ENCODE measurements at regions not wholly inside any gene's neighbourhood (a gene's known extent, or its start where the extent isn't known, plus 50 kb on each side); places are given as distances from the start of the nearest gene placed in this dataset.

- DNase-seq (no peak), ATAC-seq (no peak)
- intact Hi-C loops (cut with DNase I), result no loop called here
- WGBS, result 89% methylated on average over 4 of the region's 4 CpGs
- no peaks in the 10 kb centered on the region for H3K9me3 ChIP-seq (ENCODE audit: control insufficient read depth, low read length)
- no peak overlapping the region for H3K27ac ChIP-seq (ENCODE audit: low read length)
- no peaks in the 10 kb centered on the region for H3K4me1 ChIP-seq (ENCODE audit: control insufficient read depth, insufficient read depth, low read length)
- H3K4me3 ChIP-seq (ENCODE audit: low read length), result no peak overlapping the region
- no peaks in the 10 kb centered on the region for H3K27me3 ChIP-seq (ENCODE audit: control insufficient read depth, insufficient read depth)
Measured at GRCh38 chr10:8766899-8767298, 712.4 kb downstream of the GATA3 start.

GRCh38 chr10:8767591-8767990, 713.1 kb downstream of the GATA3 start:
- 75% methylated on average over 5 of the region's 5 CpGs for WGBS
- ATAC-seq, result no peak
- no peaks in the 10 kb centered on the region for H3K4me1 ChIP-seq (ENCODE audit: control insufficient read depth, insufficient read depth, low read length)
- no peaks in the 10 kb centered on the region for H3K9me3 ChIP-seq (ENCODE audit: control insufficient read depth, low read length)
- no peak for DNase-seq
- H3K27ac ChIP-seq (ENCODE audit: low read length), result no peak overlapping the region
- no peak overlapping the region for H3K4me3 ChIP-seq (ENCODE audit: low read length)
- H3K27me3 ChIP-seq (ENCODE audit: control insufficient read depth, insufficient read depth), result no peaks in the 10 kb centered on the region
- intact Hi-C loops (cut with DNase I), result no loop called here

GRCh38 chr10:8768341-8768740, 713.9 kb downstream of the GATA3 start:
- no peaks in the 10 kb centered on the region for H3K27me3 ChIP-seq (ENCODE audit: control insufficient read depth, insufficient read depth)
- DNase-seq (no peak), ATAC-seq (no peak)
- no peaks in the 10 kb centered on the region for H3K4me1 ChIP-seq (ENCODE audit: control insufficient read depth, insufficient read depth, low read length)
- H3K9me3 ChIP-seq (ENCODE audit: control insufficient read depth, low read length), result no peaks in the 10 kb centered on the region
- intact Hi-C loops (cut with DNase I), result no loop called here
- no peak overlapping the region for H3K4me3 ChIP-seq (ENCODE audit: low read length)
- no peak overlapping the region for H3K27ac ChIP-seq (ENCODE audit: low read length)

- H3K27me3 ChIP-seq (ENCODE audit: control insufficient read depth, insufficient read depth), result no peaks in the 10 kb centered on the region
- no peaks in the 10 kb centered on the region for H3K4me1 ChIP-seq (ENCODE audit: control insufficient read depth, insufficient read depth, low read length)
- no peak overlapping the region for H3K4me3 ChIP-seq (ENCODE audit: low read length)
- H3K9me3 ChIP-seq (ENCODE audit: control insufficient read depth, low read length), result no peaks in the 10 kb centered on the region
- H3K27ac ChIP-seq (ENCODE audit: low read length), result no peak overlapping the region
- 68% methylated on average over 3 of the region's 3 CpGs for WGBS
- no peak for DNase-seq
- intact Hi-C loops (cut with DNase I), result no loop called here
- no peak for ATAC-seq
Measured at GRCh38 chr10:8768852-8769251, 714.4 kb downstream of the GATA3 start.

GRCh38 chr10:8776926-8777622, 722.6 kb downstream of the GATA3 start:
- intact Hi-C loops (cut with DNase I), result no loop called here
- Histone ChIP-seq H3K27ac (ENCODE audit: low read length) (no peak overlapping the region), H3K4me3 (ENCODE audit: low read length) (no peak overlapping the region), H3K4me1 (ENCODE audit: control insufficient read depth, insufficient read depth, low read length) (no peaks in the 10 kb centered on the region), H3K9me3 (ENCODE audit: control insufficient read depth, low read length) (no peaks in the 10 kb centered on the region), H3K27me3 (ENCODE audit: control insufficient read depth, insufficient read depth) (no peaks in the 10 kb centered on the region)
- ATAC-seq (no peak), DNase-seq (no peak)
- 61% methylated on average over 3 of the region's 3 CpGs for WGBS

- intact Hi-C loops (cut with DNase I), result no loop called here
- Histone ChIP-seq H3K4me1 (ENCODE audit: control insufficient read depth, insufficient read depth, low read length) (no peaks in the 10 kb centered on the region), H3K9me3 (ENCODE audit: control insufficient read depth, low read length) (no peaks in the 10 kb centered on the region), H3K4me3 (ENCODE audit: low read length) (no peak overlapping the region), H3K27me3 (ENCODE audit: control insufficient read depth, insufficient read depth) (no peaks in the 10 kb centered on the region), H3K27ac (ENCODE audit: low read length) (no peak overlapping the region)
- ATAC-seq, result no peak
- WGBS, result 67% methylated on average over 3 of the region's 3 CpGs
- DNase-seq, result no peak
Measured at GRCh38 chr10:8778713-8779112, 724.2 kb downstream of the GATA3 start.

GRCh38 chr10:8787649-8788048, 733.2 kb downstream of the GATA3 start:
- DNase-seq (no peak), ATAC-seq (no peak)
- Histone ChIP-seq H3K27me3 (ENCODE audit: control insufficient read depth, insufficient read depth) (no peaks in the 10 kb centered on the region), H3K9me3 (ENCODE audit: control insufficient read depth, low read length) (no peaks in the 10 kb centered on the region), H3K4me3 (ENCODE audit: low read length) (no peak overlapping the region), H3K27ac (ENCODE audit: low read length) (no peak overlapping the region), H3K4me1 (ENCODE audit: control insufficient read depth, insufficient read depth, low read length) (no peaks in the 10 kb centered on the region)
- intact Hi-C loops (cut with DNase I), result no loop called here

- no peaks in the 10 kb centered on the region for H3K4me1 ChIP-seq (ENCODE audit: control insufficient read depth, insufficient read depth, low read length)
- no peaks in the 10 kb centered on the region for H3K27me3 ChIP-seq (ENCODE audit: control insufficient read depth, insufficient read depth)
- H3K9me3 ChIP-seq (ENCODE audit: control insufficient read depth, low read length), result no peaks in the 10 kb centered on the region
- intact Hi-C loops (cut with DNase I), result no loop called here
- no peak for DNase-seq
- peak; percentile 62 to 84 for ATAC-seq
- H3K4me3 ChIP-seq (ENCODE audit: low read length), result no peak overlapping the region
- no peak overlapping the region for H3K27ac ChIP-seq (ENCODE audit: low read length)
- WGBS, result 63% methylated on average over 1 of the region's 1 CpG
Measured at GRCh38 chr10:8790390-8790789, 735.9 kb downstream of the GATA3 start.

- no peak for DNase-seq
- ATAC-seq, result no peak
- H3K4me3 ChIP-seq (ENCODE audit: low read length), result no peak overlapping the region
- WGBS, result 87% methylated on average over 2 of the region's 2 CpGs
- H3K4me1 ChIP-seq (ENCODE audit: control insufficient read depth, insufficient read depth, low read length), result no peaks in the 10 kb centered on the region
- H3K9me3 ChIP-seq (ENCODE audit: control insufficient read depth, low read length), result no peaks in the 10 kb centered on the region
- H3K27me3 ChIP-seq (ENCODE audit: control insufficient read depth, insufficient read depth), result no peaks in the 10 kb centered on the region
- no peak overlapping the region for H3K27ac ChIP-seq (ENCODE audit: low read length)
- intact Hi-C loops (cut with DNase I), result no loop called here
Measured at GRCh38 chr10:8794860-8795259, 740.4 kb downstream of the GATA3 start.

- no peaks in the 10 kb centered on the region for H3K4me1 ChIP-seq (ENCODE audit: control insufficient read depth, insufficient read depth, low read length)
- no peak overlapping the region for H3K4me3 ChIP-seq (ENCODE audit: low read length)
- no peak for DNase-seq
- intact Hi-C loops (cut with DNase I), result no loop called here
- ATAC-seq, result no peak
- 57% methylated on average over 4 of the region's 4 CpGs for WGBS
- no peaks in the 10 kb centered on the region for H3K9me3 ChIP-seq (ENCODE audit: control insufficient read depth, low read length)
- H3K27me3 ChIP-seq (ENCODE audit: control insufficient read depth, insufficient read depth), result no peaks in the 10 kb centered on the region
- no peak overlapping the region for H3K27ac ChIP-seq (ENCODE audit: low read length)
Measured at GRCh38 chr10:8800426-8800825, 745.9 kb downstream of the GATA3 start.

GRCh38 chr10:8803992-8804391, 749.5 kb downstream of the GATA3 start:
- intact Hi-C loops (cut with DNase I), result no loop called here
- ATAC-seq (no peak), DNase-seq (no peak)

GRCh38 chr10:8810677-8811076, 756.2 kb downstream of the GATA3 start:
- no peaks in the 10 kb centered on the region for H3K4me1 ChIP-seq (ENCODE audit: control insufficient read depth, insufficient read depth, low read length)
- intact Hi-C loops (cut with DNase I), result no loop called here
- no peak for ATAC-seq
- H3K9me3 ChIP-seq (ENCODE audit: control insufficient read depth, low read length), result no peaks in the 10 kb centered on the region
- no peaks in the 10 kb centered on the region for H3K27me3 ChIP-seq (ENCODE audit: control insufficient read depth, insufficient read depth)
- no peak for DNase-seq
- no peak overlapping the region for H3K4me3 ChIP-seq (ENCODE audit: low read length)
- no peak overlapping the region for H3K27ac ChIP-seq (ENCODE audit: low read length)

More at GRCh38 chr10:8803992-8804391, 749.5 kb downstream of the GATA3 start:
- Histone ChIP-seq H3K9me3 (ENCODE audit: control insufficient read depth, low read length) (no peaks in the 10 kb centered on the region), H3K27me3 (ENCODE audit: control insufficient read depth, insufficient read depth) (no peaks in the 10 kb centered on the region), H3K4me3 (ENCODE audit: low read length) (no peak overlapping the region), H3K4me1 (ENCODE audit: control insufficient read depth, insufficient read depth, low read length) (no peaks in the 10 kb centered on the region), H3K27ac (ENCODE audit: low read length) (no peak overlapping the region)
- 51% methylated on average over 3 of the region's 3 CpGs for WGBS

Data from right cardiac atrium (tissue), 5 donors.